GM19043 (cell line): ENCODE measurements at regions not wholly inside any gene's neighbourhood (a gene's known extent, or its start where the extent isn't known, plus 50 kb on each side); places are given as distances from the start of the nearest gene placed in this dataset.

ENCODE experiments used
- ATAC-seq: cut with Tn5 transposase; IDR thresholded peaks from one replicate; pipeline ENCODE4 v1.9.1; 2021; ENCODE audit warnings: low read depth; ENCODE audit not compliant: unreplicated experiment

- ATAC-seq, result no peak
Measured at GRCh38 chr15:38920966-38921365, 356.4 kb upstream of the RASGRP1 start.

- no peak for ATAC-seq
Measured at GRCh38 chr15:38921471-38921870, 356.9 kb upstream of the RASGRP1 start.

- ATAC-seq, result no peak
Measured at GRCh38 chr15:38928431-38928830, 363.8 kb upstream of the RASGRP1 start.

- ATAC-seq, result no peak
Measured at GRCh38 chr15:38930851-38931572, 366.4 kb upstream of the RASGRP1 start.

GRCh38 chr15:38941399-38941953 lies 376.9 kb upstream of the RASGRP1 start:
- no peak for ATAC-seq

GRCh38 chr15:38944536-38944935 lies 379.9 kb upstream of the RASGRP1 start:
- no peak for ATAC-seq

GRCh38 chr15:38945551-38946298 lies 381.1 kb upstream of the RASGRP1 start:
- ATAC-seq, result no peak

GRCh38 chr15:38954090-38954489 lies 389.5 kb upstream of the RASGRP1 start:
- ATAC-seq, result no peak

GRCh38 chr15:38961456-38961855 lies 396.8 kb upstream of the RASGRP1 start:
- ATAC-seq, result no peak

- ATAC-seq, result no peak
Measured at GRCh38 chr15:38961931-38962330, 397.3 kb upstream of the RASGRP1 start.

GRCh38 chr15:38972831-38973230 lies 408.2 kb upstream of the RASGRP1 start:
- ATAC-seq, result no peak

GRCh38 chr15:38975282-38975990 lies 410.8 kb upstream of the RASGRP1 start:
- no peak for ATAC-seq

GRCh38 chr15:38991126-38991525 lies 426.5 kb upstream of the RASGRP1 start:
- no peak for ATAC-seq

GRCh38 chr15:38991701-38992100 lies 427.1 kb upstream of the RASGRP1 start:
- no peak for ATAC-seq

GRCh38 chr15:38992506-38992905 lies 427.9 kb upstream of the RASGRP1 start:
- no peak for ATAC-seq

- no peak for ATAC-seq
Measured at GRCh38 chr15:38992930-38993329, 428.3 kb upstream of the RASGRP1 start.

- ATAC-seq, result no peak
Measured at GRCh38 chr15:38994310-38994709, 429.7 kb upstream of the RASGRP1 start.

- no peak for ATAC-seq
Measured at GRCh38 chr15:38996111-38996631, 431.6 kb upstream of the RASGRP1 start.

GRCh38 chr15:38997841-38998240 lies 433.2 kb upstream of the RASGRP1 start:
- ATAC-seq, result no peak

GRCh38 chr15:39000008-39000734 lies 435.6 kb upstream of the RASGRP1 start:
- no peak for ATAC-seq
